ENCODE measurements at regions not wholly inside any gene's neighbourhood (a gene's known extent, or its start where the extent isn't known, plus 50 kb on each side); places are given as distances from the start of the nearest gene placed in this dataset.
"Not testable (repeated sequence)": the region's sequence is repeated elsewhere in the genome, so short reads cannot be mapped to it uniquely, and the experiment has no call there.

- DNase-seq (ENCODE audit: low read depth in 2 of 3, low spot score in 2 of 3): no peak
These were observed 449.6 kb upstream of the HTR1E start for GRCh38 chr6:86487660-86488221.

- not testable (repeated sequence) for DNase-seq (ENCODE audit: low read depth in 2 of 3, low spot score in 2 of 3)
These were observed 459.0 kb upstream of the HTR1E start for GRCh38 chr6:86478316-86478715.

GRCh38 chr6:86477500-86478148 is 459.7 kb upstream of the HTR1E start:
- DNase-seq (ENCODE audit: low read depth in 2 of 3, low spot score in 2 of 3): peak in 1 of 3 donors; percentile 65

GRCh38 chr6:86476311-86476710 is 461.0 kb upstream of the HTR1E start:
- DNase-seq (ENCODE audit: low read depth in 2 of 3, low spot score in 2 of 3): no peak

GRCh38 chr6:86474081-86474480 is 463.2 kb upstream of the HTR1E start:
- DNase-seq (ENCODE audit: low read depth in 2 of 3, low spot score in 2 of 3): no peak

GRCh38 chr6:86471791-86472190 is 465.5 kb upstream of the HTR1E start:
- no peak for DNase-seq (ENCODE audit: low read depth in 2 of 3, low spot score in 2 of 3)

- DNase-seq (ENCODE audit: low read depth in 2 of 3, low spot score in 2 of 3): no peak
These were observed 477.4 kb upstream of the HTR1E start for GRCh38 chr6:86459978-86460377.

GRCh38 chr6:86456821-86457220 is 480.5 kb upstream of the HTR1E start:
- DNase-seq (ENCODE audit: low read depth in 2 of 3, low spot score in 2 of 3): no peak

- no peak for DNase-seq (ENCODE audit: low read depth in 2 of 3, low spot score in 2 of 3)
These were observed 484.1 kb upstream of the HTR1E start for GRCh38 chr6:86453232-86453631.

GRCh38 chr6:86448398-86448797 is 488.9 kb upstream of the HTR1E start:
- DNase-seq (ENCODE audit: low read depth in 2 of 3, low spot score in 2 of 3): no peak

GRCh38 chr6:86440608-86441007 is 496.7 kb upstream of the HTR1E start:
- DNase-seq (ENCODE audit: low read depth in 2 of 3, low spot score in 2 of 3): no peak

GRCh38 chr6:86423571-86423970 is 513.8 kb upstream of the HTR1E start:
- no peak for DNase-seq (ENCODE audit: low read depth in 2 of 3, low spot score in 2 of 3)

- no peak for DNase-seq (ENCODE audit: low read depth in 2 of 3, low spot score in 2 of 3)
These were observed 525.3 kb upstream of the HTR1E start for GRCh38 chr6:86412057-86412456.

GRCh38 chr6:86407128-86407527 is 530.2 kb upstream of the HTR1E start:
- no peak for DNase-seq (ENCODE audit: low read depth in 2 of 3, low spot score in 2 of 3)

- DNase-seq (ENCODE audit: low read depth in 2 of 3, low spot score in 2 of 3): not testable (repeated sequence)
These were observed 544.5 kb upstream of the HTR1E start for GRCh38 chr6:86392850-86393249.

GRCh38 chr6:86380571-86381125 is 556.7 kb upstream of the HTR1E start:
- DNase-seq (ENCODE audit: low read depth in 2 of 3, low spot score in 2 of 3): no peak

GRCh38 chr6:86357877-86358276 is 579.5 kb upstream of the HTR1E start:
- DNase-seq (ENCODE audit: low read depth in 2 of 3, low spot score in 2 of 3): no peak

GRCh38 chr6:86355271-86355670 is 582.1 kb upstream of the HTR1E start:
- no peak for DNase-seq (ENCODE audit: low read depth in 2 of 3, low spot score in 2 of 3)

GRCh38 chr6:86331919-86332318 is 605.4 kb upstream of the HTR1E start:
- no peak for DNase-seq (ENCODE audit: low read depth in 2 of 3, low spot score in 2 of 3)

GRCh38 chr6:86331265-86331840 is 606.0 kb upstream of the HTR1E start:
- no peak for DNase-seq (ENCODE audit: low read depth in 2 of 3, low spot score in 2 of 3)

- no peak for DNase-seq (ENCODE audit: low read depth in 2 of 3, low spot score in 2 of 3)
These were observed 631.1 kb upstream of the HTR1E start for GRCh38 chr6:86306210-86306609.

GRCh38 chr6:86285876-86286275 is 643.2 kb upstream of the SYNCRIP start:
- DNase-seq (ENCODE audit: low read depth in 2 of 3, low spot score in 2 of 3): no peak
